Activated T-cell treated with anti-CD3 and anti-CD28 coated beads for 4 hours (primary cell): ENCODE measurements at regions not wholly inside any gene's neighbourhood (a gene's known extent, or its start where the extent isn't known, plus 50 kb on each side); places are given as distances from the start of the nearest gene placed in this dataset.
"Not testable (repeated sequence)": the region's sequence is repeated elsewhere in the genome, so short reads cannot be mapped to it uniquely, and the experiment has no call there.

ENCODE experiments used
- DNase-seq: peaks from one replicate; pipeline ENCODE4 v3.0.0-alpha.2; 2020

GRCh38 chr1:46878173-46878782 lies 63.0 kb downstream of the CYP4A11 start:
- peak; percentile 5 for DNase-seq

DNA sequence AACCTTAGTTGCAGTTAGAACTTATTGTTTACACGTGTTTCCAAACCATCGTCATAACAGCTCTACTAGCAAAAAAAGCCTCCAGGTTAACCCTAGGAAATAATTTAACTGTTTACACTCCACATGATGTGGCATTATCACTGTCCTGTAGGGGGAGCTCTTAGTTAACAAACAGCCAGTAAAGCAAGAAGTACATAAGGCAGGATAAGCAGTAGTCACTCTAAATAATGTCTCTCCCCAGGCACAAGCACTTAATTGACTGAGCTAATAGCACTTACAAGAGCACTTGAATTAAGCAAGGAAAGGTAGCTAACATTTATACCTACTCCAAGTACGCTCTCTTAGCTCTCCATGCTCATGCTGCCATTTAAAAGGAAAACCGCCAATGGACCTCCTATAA lies 65.2 kb downstream of the CYP4A11 start:
- not testable (repeated sequence) for DNase-seq
